ENCODE measurements at regions not wholly inside any gene's neighbourhood (a gene's known extent, or its start where the extent isn't known, plus 50 kb on each side); places are given as distances from the start of the nearest gene placed in this dataset.

DNA sequence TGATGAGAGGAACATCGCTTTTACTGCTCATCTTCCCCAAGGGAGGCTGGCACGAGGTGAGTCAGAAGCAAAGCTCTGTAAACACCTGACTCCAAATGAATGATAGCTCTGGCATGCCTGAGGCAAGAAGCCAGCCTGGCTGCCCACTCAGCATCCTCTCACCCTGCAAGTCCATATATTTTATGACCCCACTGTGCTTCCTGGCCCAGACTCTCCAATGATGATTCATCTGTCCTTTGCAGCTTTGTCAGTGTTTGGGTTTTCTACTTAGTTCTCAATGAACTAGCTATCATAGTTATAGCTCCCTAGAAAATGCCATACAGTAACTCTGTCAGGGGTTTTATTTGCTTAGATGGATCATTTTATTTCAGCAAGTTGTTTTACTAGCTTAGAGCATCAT is 52.1 kb upstream of the FSTL4 start:
- TF ChIP-seq GATA3 (IDR thresholded peaks at IDR 0.05; ENCODE audit: low read depth, low read length) (no peak), GATA2 (IDR thresholded peaks at IDR 0.05; ENCODE audit: low read depth, low read length) (no peak)
